Progenitor cell of endocrine pancreas (in vitro differentiated cells): ENCODE measurements at regions not wholly inside any gene's neighbourhood (a gene's known extent, or its start where the extent isn't known, plus 50 kb on each side); places are given as distances from the start of the nearest gene placed in this dataset.

ENCODE experiments used
- DNase-seq: peaks from one replicate; pipeline ENCODE4 v3.0.0; 2021; ENCODE audit warnings: low spot score; ENCODE audit not compliant: unreplicated experiment
- H3K27ac Mint-ChIP-seq: 2 replicates; pipeline ENCODE4 v1.8.0; 2021; ENCODE audit warnings: mild to moderate bottlenecking, moderate library complexity, mixed read lengths
- H3K27me3 Mint-ChIP-seq: 2 replicates; pipeline ENCODE4 v1.8.0; 2021; ENCODE audit warnings: mixed read lengths
- H3K36me3 Mint-ChIP-seq: 2 replicates; pipeline ENCODE4 v1.8.0; 2022; ENCODE audit warnings: mixed read lengths; ENCODE audit not compliant: insufficient read depth
- H3K4me1 Mint-ChIP-seq: 2 replicates; pipeline ENCODE4 v1.8.0; 2021; ENCODE audit warnings: low read depth, mixed read lengths
- H3K4me3 Mint-ChIP-seq: 2 replicates; pipeline ENCODE4 v1.8.0; 2021; ENCODE audit warnings: low read depth, mild to moderate bottlenecking, moderate library complexity, mixed read lengths
- H3K9me3 Mint-ChIP-seq: 2 replicates; pipeline ENCODE4 v1.8.0; 2021; ENCODE audit warnings: low read depth, mixed read lengths
- TF ChIP-seq, protein P1 (sequence below): fragments of 200-600 bp; sonication (generic); IDR thresholded peaks from one replicate; pipeline ENCODE4 v1.5.0; 2021; ENCODE audit warnings: antibody characterized with exemption, mild to moderate bottlenecking; ENCODE audit not compliant: unreplicated experiment

DNA sequence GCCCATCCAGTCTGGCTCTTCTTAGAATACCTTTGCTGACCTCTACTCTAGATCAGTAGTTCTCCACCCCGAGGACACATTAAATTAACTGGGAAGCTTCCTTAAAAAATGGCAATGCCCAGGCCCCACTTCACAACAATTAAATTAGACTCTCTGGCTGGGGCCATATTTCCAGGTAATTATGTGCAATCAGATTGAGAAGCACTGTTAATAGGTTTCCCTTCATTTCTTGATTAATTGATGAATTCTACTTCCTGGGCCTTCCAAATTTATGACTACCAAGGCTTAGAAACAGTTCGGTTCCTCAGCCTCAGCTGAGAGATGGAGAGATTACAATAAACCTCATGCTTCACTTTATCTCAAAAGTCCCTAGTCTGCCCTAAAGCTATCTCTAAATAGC is 71.7 kb upstream of the LIMCH1 start:
- Mint-ChIP-seq H3K4me3 (no peak overlapping the region), H3K27me3 (peaks cover 16% of the 10 kb centered on the region), H3K36me3 (no peaks in the 10 kb centered on the region), H3K27ac (no peak overlapping the region), H3K4me1 (peaks cover 1% of the 10 kb centered on the region), H3K9me3 (no peaks in the 10 kb centered on the region)
- no peak for DNase-seq
- TF ChIP-seq, protein P1, sequence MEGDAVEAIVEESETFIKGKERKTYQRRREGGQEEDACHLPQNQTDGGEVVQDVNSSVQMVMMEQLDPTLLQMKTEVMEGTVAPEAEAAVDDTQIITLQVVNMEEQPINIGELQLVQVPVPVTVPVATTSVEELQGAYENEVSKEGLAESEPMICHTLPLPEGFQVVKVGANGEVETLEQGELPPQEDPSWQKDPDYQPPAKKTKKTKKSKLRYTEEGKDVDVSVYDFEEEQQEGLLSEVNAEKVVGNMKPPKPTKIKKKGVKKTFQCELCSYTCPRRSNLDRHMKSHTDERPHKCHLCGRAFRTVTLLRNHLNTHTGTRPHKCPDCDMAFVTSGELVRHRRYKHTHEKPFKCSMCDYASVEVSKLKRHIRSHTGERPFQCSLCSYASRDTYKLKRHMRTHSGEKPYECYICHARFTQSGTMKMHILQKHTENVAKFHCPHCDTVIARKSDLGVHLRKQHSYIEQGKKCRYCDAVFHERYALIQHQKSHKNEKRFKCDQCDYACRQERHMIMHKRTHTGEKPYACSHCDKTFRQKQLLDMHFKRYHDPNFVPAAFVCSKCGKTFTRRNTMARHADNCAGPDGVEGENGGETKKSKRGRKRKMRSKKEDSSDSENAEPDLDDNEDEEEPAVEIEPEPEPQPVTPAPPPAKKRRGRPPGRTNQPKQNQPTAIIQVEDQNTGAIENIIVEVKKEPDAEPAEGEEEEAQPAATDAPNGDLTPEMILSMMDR: no peak

DNA sequence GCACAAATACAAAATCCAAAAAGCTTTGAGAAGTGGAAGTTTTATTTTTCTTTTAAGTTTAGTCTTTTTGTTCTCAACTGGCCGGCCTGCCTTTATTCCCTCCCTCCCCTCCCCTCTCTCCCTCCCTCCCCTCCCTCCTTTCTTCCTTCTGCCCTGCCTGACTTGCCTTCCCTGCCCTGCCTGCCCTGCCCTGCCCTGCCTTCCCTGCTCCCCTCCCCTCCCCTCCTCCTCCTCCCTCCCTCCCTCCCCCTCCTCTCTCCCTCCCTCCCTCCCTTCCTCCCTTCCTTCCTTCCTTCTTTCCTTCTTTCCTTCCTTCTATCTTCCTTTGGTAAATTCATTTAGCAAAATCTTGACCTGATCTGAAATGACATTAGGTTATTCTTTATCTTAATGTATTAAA is 69.8 kb upstream of the LIMCH1 start:
- H3K4me3 Mint-ChIP-seq: no peak overlapping the region
- no peak overlapping the region for H3K27ac Mint-ChIP-seq
- no peak for DNase-seq
- H3K4me1 Mint-ChIP-seq: peaks cover 1% of the 10 kb centered on the region
- peaks cover 11% of the 10 kb centered on the region for H3K27me3 Mint-ChIP-seq
- H3K36me3 Mint-ChIP-seq: no peaks in the 10 kb centered on the region
- H3K9me3 Mint-ChIP-seq: no peaks in the 10 kb centered on the region
- TF ChIP-seq, protein P1: no peak

DNA sequence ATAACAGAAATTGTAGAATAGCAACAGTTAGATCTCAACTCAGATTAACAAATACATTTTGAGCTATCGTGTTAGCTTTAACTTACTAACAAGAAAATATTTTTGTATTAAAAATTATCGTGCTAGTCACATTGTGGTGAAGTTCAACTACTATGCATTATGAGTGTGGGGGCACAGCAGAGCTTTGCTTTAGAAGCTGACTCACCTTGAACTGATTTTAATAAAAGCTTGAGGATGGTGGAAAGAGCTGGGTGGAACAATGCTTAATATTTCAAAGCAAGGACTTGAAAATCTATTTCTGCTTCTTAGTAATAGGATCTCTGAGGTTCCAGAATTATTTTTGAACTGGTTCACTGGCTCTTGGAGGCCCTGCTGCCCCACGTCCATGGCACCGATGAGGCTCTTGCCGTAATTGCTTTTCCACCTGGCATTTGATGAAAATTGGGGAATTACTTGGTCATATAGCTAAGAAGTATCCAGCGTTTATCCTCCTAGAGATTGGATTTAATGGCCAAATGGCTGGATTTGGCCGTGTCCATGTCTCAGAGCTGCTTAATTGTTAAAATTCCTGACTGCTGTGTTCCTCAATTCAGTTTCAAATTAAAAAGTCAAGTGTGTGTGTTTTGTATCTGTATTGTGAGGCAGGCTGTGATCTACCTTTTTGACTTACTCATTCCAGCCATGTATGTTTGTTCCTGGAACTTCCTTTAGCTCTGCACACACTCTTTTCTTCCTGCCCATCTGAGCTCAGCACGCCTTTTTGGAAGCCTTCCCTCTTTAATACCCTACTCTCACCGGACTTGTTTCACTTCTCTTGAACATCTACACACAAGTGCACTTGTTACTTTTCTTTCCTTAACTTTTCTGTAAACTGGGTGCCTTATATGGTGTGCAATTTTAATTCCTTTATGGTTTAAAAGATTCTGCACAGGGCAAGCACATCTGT is 66.6 kb upstream of the LIMCH1 start:
- Mint-ChIP-seq H3K36me3 (no peaks in the 10 kb centered on the region), H3K27me3 (peaks cover 7% of the 10 kb centered on the region), H3K4me3 (no peak overlapping the region), H3K9me3 (no peaks in the 10 kb centered on the region), H3K27ac (no peak overlapping the region), H3K4me1 (peaks cover 9% of the 10 kb centered on the region)
- TF ChIP-seq, protein P1: no peak
- no peak for DNase-seq

DNA sequence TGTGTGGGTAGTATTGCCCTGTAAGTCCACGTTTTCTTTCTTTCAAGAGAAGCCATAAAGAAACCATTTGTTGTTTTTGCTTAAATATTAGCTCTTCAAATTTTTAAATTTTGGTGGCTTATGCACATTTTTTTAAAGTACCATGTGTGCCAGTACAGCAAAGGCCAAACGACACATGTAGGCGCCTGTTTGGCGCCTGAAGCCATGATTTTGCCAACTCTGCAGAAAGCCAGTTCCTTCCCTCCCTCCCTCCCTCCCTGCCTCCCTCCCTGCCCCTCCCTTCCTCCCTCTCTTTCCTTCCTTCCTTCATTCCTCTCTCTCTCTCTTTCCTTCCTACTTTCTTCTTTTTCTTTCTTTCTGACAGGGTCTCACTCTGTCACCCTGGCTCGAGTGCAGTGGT is 65.9 kb upstream of the LIMCH1 start:
- Mint-ChIP-seq H3K4me3 (no peak overlapping the region), H3K27ac (no peak overlapping the region), H3K4me1 (peaks cover 12% of the 10 kb centered on the region), H3K9me3 (no peaks in the 10 kb centered on the region), H3K27me3 (peaks cover 7% of the 10 kb centered on the region), H3K36me3 (no peaks in the 10 kb centered on the region)
- DNase-seq: no peak
- TF ChIP-seq, protein P1: no peak

DNA sequence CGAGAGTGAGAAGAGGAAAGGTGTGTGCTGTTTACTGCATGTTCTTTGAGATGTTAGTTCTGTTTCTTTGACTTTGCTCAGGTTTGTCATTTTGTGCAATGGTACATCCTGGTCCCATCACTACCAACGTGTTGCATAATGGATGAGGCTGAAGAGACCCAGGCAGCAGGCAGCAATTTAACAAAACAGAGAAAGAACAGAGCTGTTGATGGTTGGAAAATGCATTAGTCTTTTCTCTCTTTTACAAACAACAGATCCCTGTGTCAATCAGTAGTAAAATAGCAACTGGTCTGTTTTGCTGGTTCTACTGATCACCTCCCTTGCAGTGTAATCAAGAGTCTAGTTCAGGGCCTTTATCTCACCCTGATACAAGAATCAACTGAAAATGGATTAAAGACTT is 64.8 kb upstream of the LIMCH1 start:
- H3K27me3 Mint-ChIP-seq: peaks cover 7% of the 10 kb centered on the region
- H3K4me3 Mint-ChIP-seq: no peak overlapping the region
- H3K36me3 Mint-ChIP-seq: no peaks in the 10 kb centered on the region
- no peaks in the 10 kb centered on the region for H3K9me3 Mint-ChIP-seq
- TF ChIP-seq, protein P1: no peak
- DNase-seq: no peak
- H3K4me1 Mint-ChIP-seq: peaks cover 18% of the 10 kb centered on the region
- H3K27ac Mint-ChIP-seq: no peak overlapping the region
